A673 (cell line): ENCODE measurements at regions not wholly inside any gene's neighbourhood (a gene's known extent, or its start where the extent isn't known, plus 50 kb on each side); places are given as distances from the start of the nearest gene placed in this dataset.

Experiments used
- BruUV-seq: library from RNA; stranded (reverse); fragments of 400-500 nt; replicated peaks from 2 replicates; lab custom pipeline; 2021; lab: Mats Ljungman, UMichigan
- CTCF ChIA-PET: fragments of 300-600 bp; sonication (Branson Sonifier 250); formaldehyde crosslinking; loops from one replicate; lab custom pipeline; 2022; ENCODE audit warnings: antibody characterized with exemption; lab: Charles Lee
- POLR2A ChIA-PET: fragments of 300-600 bp; sonication (Branson Sonifier 250); formaldehyde crosslinking; loops from one replicate; lab custom pipeline; 2022; ENCODE audit warnings: antibody characterized with exemption; ENCODE audit not compliant: low non-redundant PET; lab: Charles Lee
- DNase-seq: peaks from one replicate; pipeline ENCODE4 v3.0.0-alpha.2; 2015; ENCODE audit warnings: low spot score
- H3K27ac ChIP-seq: fragments of 200-600 bp; sonication (generic); 2 replicates; pipeline ENCODE4 v1.5.1; 2016; ENCODE audit warnings: mixed run types, low read depth, mild to moderate bottlenecking, mixed read lengths, antibody characterized with exemption, low read length; ENCODE audit not compliant: poor library complexity, severe bottlenecking
- H3K27me3 ChIP-seq: fragments of 200-600 bp; sonication (generic); replicated peaks from 2 replicates; pipeline ENCODE4 v1.6.1; 2017; ENCODE audit warnings: mixed run types, low read depth, mild to moderate bottlenecking, mixed read lengths, antibody characterized with exemption, low read length; ENCODE audit not compliant: insufficient read depth, poor library complexity
- H3K36me3 ChIP-seq: fragments of 200-600 bp; sonication (generic); 2 replicates; pipeline ENCODE4 v1.6.1; 2016; ENCODE audit warnings: mixed run types, mild to moderate bottlenecking, mixed read lengths, antibody characterized with exemption, low read length; ENCODE audit not compliant: insufficient read depth, poor library complexity, severe bottlenecking
- H3K4me1 ChIP-seq: fragments of 200-600 bp; sonication (generic); 2 replicates; pipeline ENCODE4 v1.6.1; 2017; ENCODE audit warnings: mixed run types, mild to moderate bottlenecking, mixed read lengths, antibody characterized with exemption, low read length; ENCODE audit not compliant: insufficient read depth, poor library complexity, severe bottlenecking
- H3K4me3 ChIP-seq: fragments of 200-600 bp; sonication (generic); 2 replicates; pipeline ENCODE4 v1.5.1; 2016; ENCODE audit warnings: low read depth, mixed run types, mild to moderate bottlenecking, mixed read lengths, low read length; ENCODE audit not compliant: poor library complexity, severe bottlenecking
- H3K9me3 ChIP-seq: fragments of 200-600 bp; sonication (generic); 2 replicates; pipeline ENCODE4 v1.6.1; 2016; ENCODE audit warnings: mixed run types, low read depth, mild to moderate bottlenecking, mixed read lengths, antibody characterized with exemption, low read length; ENCODE audit not compliant: poor library complexity, severe bottlenecking
- CTCF ChIP-seq: fragments of 300-800, 200-600 bp; sonication (generic); conservative IDR thresholded peaks from 2 replicates; pipeline ENCODE4 v1.5.1; 2017; ENCODE audit warnings: low read depth, mild to moderate bottlenecking, antibody characterized with exemption, low read length, moderate library complexity, mixed read lengths
- EZH2 ChIP-seq: fragments of 200-600 bp; sonication (generic); IDR thresholded peaks from 2 replicates; pipeline ENCODE4 v1.6.1; 2017; ENCODE audit warnings: borderline replicate concordance, low read depth, mild to moderate bottlenecking, mixed read lengths, antibody characterized with exemption, low read length; ENCODE audit not compliant: poor library complexity, severe bottlenecking
- intact Hi-C: fragments of 100-400 bp; cut with micrococcal nuclease; formaldehyde crosslinking; loops from one replicate; pipeline ENCODE4 v1.10.0; 2022; ENCODE audit not compliant: unreplicated experiment

- Histone ChIP-seq H3K27ac (no peak overlapping the region), H3K27me3 (no peaks in the 10 kb centered on the region), H3K9me3 (no peaks in the 10 kb centered on the region), H3K4me3 (no peak overlapping the region), H3K4me1 (peaks cover 28% of the 10 kb centered on the region), H3K36me3 (no peaks in the 10 kb centered on the region)
- POLR2A ChIA-PET: no interaction called here
- no TSS peak for BruUV-seq
- intact Hi-C loops: no loop called here
- DNase-seq: no peak
- CTCF ChIA-PET: no interaction called here
- no peak for TF ChIP-seq EZH2
- TF ChIP-seq CTCF: no peak
Measured at GRCh38 chr12:89943463-89943862, 234.8 kb upstream of the ATP2B1 start.

GRCh38 chr12:89941436-89941835, 232.8 kb upstream of the ATP2B1 start:
- CTCF ChIA-PET: no interaction called here
- BruUV-seq: no TSS peak
- POLR2A ChIA-PET: no interaction called here
- peaks cover 9% of the 10 kb centered on the region for H3K4me1 ChIP-seq
- no peak overlapping the region for H3K4me3 ChIP-seq
- TF ChIP-seq CTCF (no peak), EZH2 (no peak)
- H3K27ac ChIP-seq: no peak overlapping the region
- H3K9me3 ChIP-seq: no peaks in the 10 kb centered on the region
- no peaks in the 10 kb centered on the region for H3K36me3 ChIP-seq
- H3K27me3 ChIP-seq: no peaks in the 10 kb centered on the region
- intact Hi-C loops: no loop called here
- DNase-seq: no peak

- no peak for TF ChIP-seq EZH2
- TF ChIP-seq CTCF: no peak
- DNase-seq: no peak
- Histone ChIP-seq H3K36me3 (no peaks in the 10 kb centered on the region), H3K27me3 (no peaks in the 10 kb centered on the region), H3K9me3 (no peaks in the 10 kb centered on the region), H3K27ac (no peak overlapping the region), H3K4me1 (peaks cover 17% of the 10 kb centered on the region), H3K4me3 (no peak overlapping the region)
- ChIA-PET POLR2A (no interaction called here), CTCF (no interaction called here)
- intact Hi-C loops: no loop called here
- no TSS peak for BruUV-seq
Measured at GRCh38 chr12:89939522-89940215, 231.0 kb upstream of the ATP2B1 start.
